SU-DHL-6 (cell line): ENCODE measurements at regions not wholly inside any gene's neighbourhood (a gene's known extent, or its start where the extent isn't known, plus 50 kb on each side); places are given as distances from the start of the nearest gene placed in this dataset.

Source experiments
- H2AFZ ChIP-seq: fragments of 200-600 bp; sonication (generic); 2 replicates; pipeline ENCODE4 v1.6.1; 2014; ENCODE audit warnings: low read depth, mild to moderate bottlenecking, moderate library complexity, mixed read lengths, antibody characterized with exemption, low read length; ENCODE audit not compliant: severe bottlenecking
- H3F3A ChIP-seq: fragments of 200-600 bp; shearing (Covaris generic); 2 replicates; pipeline ENCODE4 v1.6.0; 2016; ENCODE audit warnings: antibody characterized with exemption, mild to moderate bottlenecking; ENCODE audit not compliant: insufficient read depth
- H3K27ac ChIP-seq: fragments of 200-600 bp; sonication (generic); 2 replicates; pipeline ENCODE4 v1.5.1; 2016; ENCODE audit warnings: low read depth, mild to moderate bottlenecking, low read length, moderate library complexity, mixed read lengths
- H3K27me3 ChIP-seq: fragments of 200-600 bp; sonication (generic), shearing (Covaris generic); 2 replicates; pipeline ENCODE4 v1.6.0; 2014; ENCODE audit warnings: mild to moderate bottlenecking, low read length
- H3K36me3 ChIP-seq: fragments of 200-600 bp; sonication (generic); 2 replicates; pipeline ENCODE4 v1.6.1; 2014; ENCODE audit warnings: mild to moderate bottlenecking, low read length, mixed read lengths
- H3K4me2 ChIP-seq: fragments of 300-600, 200-600 bp; shearing (Covaris generic), sonication (generic); 2 replicates; pipeline ENCODE4 v1.6.0; 2014; ENCODE audit warnings: low read length, low read depth, mild to moderate bottlenecking; ENCODE audit not compliant: poor library complexity, severe bottlenecking
- H3K4me3 ChIP-seq: fragments of 200-600 bp; sonication (generic); 2 replicates; pipeline ENCODE4 v1.5.1; 2014; ENCODE audit warnings: antibody characterized with exemption, low read length, mild to moderate bottlenecking, mixed read lengths; ENCODE audit not compliant: insufficient read depth, poor library complexity, severe bottlenecking
- H3K79me2 ChIP-seq: fragments of 200-600 bp; sonication (generic); 2 replicates; pipeline ENCODE4 v1.6.1; 2014; ENCODE audit warnings: mild to moderate bottlenecking, low read length, moderate library complexity; ENCODE audit not compliant: insufficient read depth
- H3K9ac ChIP-seq: fragments of 200-600 bp; sonication (generic); 2 replicates; pipeline ENCODE4 v1.7.0; 2014; ENCODE audit warnings: mild to moderate bottlenecking, low read length
- H3K9me2 ChIP-seq: fragments of 200-600 bp; sonication (generic); replicated peaks from 2 replicates; pipeline ENCODE4 v1.6.1; 2014; ENCODE audit warnings: low read length; ENCODE audit not compliant: insufficient read depth
- H3K9me3 ChIP-seq: fragments of 200-600 bp; sonication (generic); 2 replicates; pipeline ENCODE4 v1.6.1; 2014; ENCODE audit warnings: low read length, mixed read lengths; ENCODE audit not compliant: insufficient read depth
- H4K20me1 ChIP-seq: fragments of 200-600 bp; sonication (generic); 2 replicates; pipeline ENCODE4 v1.6.1; 2014; ENCODE audit warnings: low read depth, mild to moderate bottlenecking, antibody characterized with exemption, low read length, moderate library complexity, mixed read lengths
- EZH2phosphoT487 ChIP-seq: fragments of 200-600 bp; sonication (generic), shearing (Covaris generic); conservative IDR thresholded peaks from 2 replicates; pipeline ENCODE4 v1.6.1; 2018; ENCODE audit warnings: mild to moderate bottlenecking, antibody characterized with exemption, low read length, moderate library complexity, mixed read lengths
- TF ChIP-seq, protein P1 (sequence below): fragments of 200-600 bp; sonication (generic); IDR thresholded peaks from one replicate; pipeline ENCODE4 v1.5.1; 2017; ENCODE audit warnings: antibody characterized with exemption, mild to moderate bottlenecking, low read length, moderate library complexity; ENCODE audit not compliant: insufficient read depth, poor library complexity, severe bottlenecking

DNA sequence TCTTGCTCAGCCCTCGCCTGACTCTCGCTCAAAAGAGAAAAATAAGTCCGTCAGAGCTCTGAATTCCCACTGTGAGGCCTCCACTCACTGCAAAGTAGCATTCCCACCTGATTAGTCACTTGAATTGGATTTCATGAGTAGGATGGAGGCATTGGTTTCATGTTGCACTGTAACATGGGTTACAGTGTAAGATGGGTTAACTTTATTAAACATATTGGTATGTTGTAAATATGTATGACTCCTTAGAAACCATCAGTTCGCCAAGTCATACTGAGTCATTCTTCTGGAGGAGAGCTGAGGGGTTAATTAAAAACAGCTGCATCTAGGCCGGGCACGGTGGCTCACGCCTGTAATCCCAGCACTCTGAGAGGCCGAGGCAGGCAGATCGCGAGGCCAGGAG lies 93.8 kb upstream of the BNC2 start:
- Histone ChIP-seq H4K20me1 (no peaks in the 10 kb centered on the region), H2AFZ (no peak overlapping the region), H3K9me3 (no peaks in the 10 kb centered on the region; the same call in 1 of the 2 replicates), H3K79me2 (no peaks in the 10 kb centered on the region), H3K4me3 (no peak overlapping the region), H3K9ac (no peak overlapping the region), H3K27me3 (no peaks in the 10 kb centered on the region), H3K4me2 (no peak overlapping the region), H3F3A (no peaks in the 10 kb centered on the region), H3K36me3 (no peaks in the 10 kb centered on the region), H3K27ac (no peak overlapping the region), H3K9me2 (no peaks in the 10 kb centered on the region)
- TF ChIP-seq, protein P1, sequence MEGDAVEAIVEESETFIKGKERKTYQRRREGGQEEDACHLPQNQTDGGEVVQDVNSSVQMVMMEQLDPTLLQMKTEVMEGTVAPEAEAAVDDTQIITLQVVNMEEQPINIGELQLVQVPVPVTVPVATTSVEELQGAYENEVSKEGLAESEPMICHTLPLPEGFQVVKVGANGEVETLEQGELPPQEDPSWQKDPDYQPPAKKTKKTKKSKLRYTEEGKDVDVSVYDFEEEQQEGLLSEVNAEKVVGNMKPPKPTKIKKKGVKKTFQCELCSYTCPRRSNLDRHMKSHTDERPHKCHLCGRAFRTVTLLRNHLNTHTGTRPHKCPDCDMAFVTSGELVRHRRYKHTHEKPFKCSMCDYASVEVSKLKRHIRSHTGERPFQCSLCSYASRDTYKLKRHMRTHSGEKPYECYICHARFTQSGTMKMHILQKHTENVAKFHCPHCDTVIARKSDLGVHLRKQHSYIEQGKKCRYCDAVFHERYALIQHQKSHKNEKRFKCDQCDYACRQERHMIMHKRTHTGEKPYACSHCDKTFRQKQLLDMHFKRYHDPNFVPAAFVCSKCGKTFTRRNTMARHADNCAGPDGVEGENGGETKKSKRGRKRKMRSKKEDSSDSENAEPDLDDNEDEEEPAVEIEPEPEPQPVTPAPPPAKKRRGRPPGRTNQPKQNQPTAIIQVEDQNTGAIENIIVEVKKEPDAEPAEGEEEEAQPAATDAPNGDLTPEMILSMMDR = no peak
- TF ChIP-seq EZH2phosphoT487 = no peak

DNA sequence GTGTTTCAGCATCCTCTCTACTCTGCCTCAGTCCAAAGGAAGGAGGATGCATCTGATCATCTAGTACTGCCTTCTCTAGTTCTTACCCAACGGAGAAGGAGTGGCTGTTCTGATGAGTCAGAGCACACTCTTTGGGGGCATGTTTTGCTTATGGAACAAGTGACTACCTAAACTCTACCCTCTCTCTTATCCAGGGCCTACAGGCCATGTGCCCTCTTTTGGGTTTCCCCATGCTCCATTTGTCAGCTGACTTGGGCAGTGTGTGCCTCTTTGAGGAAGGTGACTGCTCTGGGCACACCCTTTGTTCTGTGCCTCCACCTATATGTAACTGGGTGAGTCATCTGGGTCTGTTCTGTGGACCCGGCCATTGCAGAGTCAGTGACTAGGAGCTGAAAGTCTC lies 89.6 kb upstream of the BNC2 start:
- Histone ChIP-seq H3K4me2 (no peak overlapping the region), H3K79me2 (no peaks in the 10 kb centered on the region), H3K27ac (no peak overlapping the region), H4K20me1 (no peaks in the 10 kb centered on the region), H3F3A (no peaks in the 10 kb centered on the region), H3K4me3 (no peak overlapping the region), H3K9ac (no peak overlapping the region), H2AFZ (no peak overlapping the region), H3K27me3 (no peaks in the 10 kb centered on the region), H3K36me3 (no peaks in the 10 kb centered on the region), H3K9me3 (no peaks in the 10 kb centered on the region; the same call in 1 of the 2 replicates), H3K9me2 (no peaks in the 10 kb centered on the region; the same call in 1 of the 2 replicates)
- TF ChIP-seq, protein P1 = no peak
- no peak for TF ChIP-seq EZH2phosphoT487

DNA sequence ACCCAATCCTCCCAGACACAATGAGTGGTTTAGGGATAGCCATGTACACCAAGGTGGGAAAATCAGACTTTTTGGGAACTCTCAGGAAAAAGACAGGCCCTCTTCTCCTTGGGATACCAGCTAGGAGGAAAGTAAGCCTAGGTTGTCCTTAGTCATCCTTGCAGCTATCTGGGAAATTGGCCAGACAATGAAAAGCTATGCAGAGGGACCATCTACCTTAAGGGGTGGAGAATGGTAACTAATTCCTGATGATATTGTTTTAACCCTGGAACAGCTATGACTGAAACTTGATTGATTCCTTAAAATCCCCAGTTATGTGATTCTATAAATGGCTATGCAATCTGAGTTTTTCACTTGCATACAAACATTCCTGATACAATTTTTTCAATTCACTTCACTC lies 88.9 kb upstream of the BNC2 start:
- H3K79me2 ChIP-seq = no peaks in the 10 kb centered on the region
- H3K9me3 ChIP-seq = no peaks in the 10 kb centered on the region; the same call in 1 of the 2 replicates
- H3K4me2 ChIP-seq = no peak overlapping the region
- H3K4me3 ChIP-seq = no peak overlapping the region
- no peak overlapping the region for H3K9ac ChIP-seq
- H3K9me2 ChIP-seq = no peaks in the 10 kb centered on the region; the same call in 1 of the 2 replicates
- H3F3A ChIP-seq = no peaks in the 10 kb centered on the region
- H4K20me1 ChIP-seq = no peaks in the 10 kb centered on the region
- H2AFZ ChIP-seq = no peak overlapping the region
- H3K27me3 ChIP-seq = no peaks in the 10 kb centered on the region
- TF ChIP-seq EZH2phosphoT487 = no peak
- TF ChIP-seq, protein P1 = no peak
- H3K27ac ChIP-seq = no peak overlapping the region
- no peaks in the 10 kb centered on the region for H3K36me3 ChIP-seq

DNA sequence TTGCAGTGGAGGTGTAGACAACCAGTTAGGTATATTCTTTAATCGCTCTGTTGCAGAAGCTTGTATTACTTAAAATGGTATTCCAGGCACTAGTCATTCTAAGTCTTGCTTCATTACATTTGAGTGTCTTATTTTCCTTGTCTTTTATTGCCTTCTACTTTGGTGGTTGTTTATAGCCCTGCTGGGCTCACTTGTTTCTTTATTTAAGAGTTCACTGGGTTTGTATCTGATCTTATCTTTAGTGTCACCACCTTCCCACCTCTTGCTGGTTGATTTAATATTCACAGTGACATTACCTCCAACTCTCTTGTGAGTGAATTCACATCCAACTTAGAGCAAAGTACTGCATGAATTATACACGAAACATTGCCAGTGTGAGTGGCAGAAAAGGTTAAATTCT lies 83.6 kb upstream of the BNC2 start:
- Histone ChIP-seq H3K27ac (no peak overlapping the region), H3K9me2 (no peaks in the 10 kb centered on the region; the same call in 1 of the 2 replicates), H3F3A (no peaks in the 10 kb centered on the region), H3K36me3 (no peaks in the 10 kb centered on the region), H3K27me3 (no peaks in the 10 kb centered on the region), H3K4me3 (no peak overlapping the region), H3K79me2 (no peaks in the 10 kb centered on the region), H2AFZ (no peak overlapping the region), H3K9ac (no peak overlapping the region), H3K4me2 (no peak overlapping the region), H4K20me1 (no peaks in the 10 kb centered on the region), H3K9me3 (no peaks in the 10 kb centered on the region)
- TF ChIP-seq, protein P1 = no peak
- no peak for TF ChIP-seq EZH2phosphoT487
